Fibroblast of the aortic adventitia (primary cell): ENCODE measurements at regions not wholly inside any gene's neighbourhood (a gene's known extent, or its start where the extent isn't known, plus 50 kb on each side); places are given as distances from the start of the nearest gene placed in this dataset.

Source experiments
- DNase-seq: peaks from one replicate; pipeline ENCODE4 v3.0.0-alpha.2; 2010; ENCODE audit warnings: low read depth
- H3K4me3 ChIP-seq: 2 replicates; pipeline ENCODE4 v1.5.1; 2011; ENCODE audit warnings: low read depth, mild to moderate bottlenecking, control low read depth, low read length, moderate library complexity
- CTCF ChIP-seq: IDR thresholded peaks from 2 replicates; pipeline ENCODE4 v1.5.1; 2011; ENCODE audit warnings: mild to moderate bottlenecking, low read length, control low read depth, inconsistent platforms; ENCODE audit not compliant: insufficient read depth

- no peak for DNase-seq
- no peak overlapping the region for H3K4me3 ChIP-seq
- TF ChIP-seq CTCF = no peak
These were observed 1378.9 kb upstream of the CELF4 start for GRCh38 chr18:38944446-38945024.

GRCh38 chr18:38941711-38942561, 1376.3 kb upstream of the CELF4 start:
- no peak for DNase-seq
- no peak for TF ChIP-seq CTCF
- no peak overlapping the region for H3K4me3 ChIP-seq

- peak; percentile 0 for DNase-seq
These were observed 1375.4 kb upstream of the CELF4 start for GRCh38 chr18:38940863-38941531.

GRCh38 chr18:38940475-38940862, 1374.9 kb upstream of the CELF4 start:
- TF ChIP-seq CTCF = no peak
- no peak overlapping the region for H3K4me3 ChIP-seq
- DNase-seq = no peak

More at GRCh38 chr18:38940863-38941531, 1375.4 kb upstream of the CELF4 start:
- TF ChIP-seq CTCF = no peak
- H3K4me3 ChIP-seq = no peak overlapping the region

- no peak overlapping the region for H3K4me3 ChIP-seq
- TF ChIP-seq CTCF = no peak
- no peak for DNase-seq
These were observed 1368.4 kb upstream of the CELF4 start for GRCh38 chr18:38933910-38934510.

GRCh38 chr18:38933322-38933721, 1367.7 kb upstream of the CELF4 start:
- DNase-seq = no peak
- no peak overlapping the region for H3K4me3 ChIP-seq
- no peak for TF ChIP-seq CTCF
